Cardiac muscle cell (in vitro differentiated cells and primary cell): ENCODE measurements at regions not wholly inside any gene's neighbourhood (a gene's known extent, or its start where the extent isn't known, plus 50 kb on each side); places are given as distances from the start of the nearest gene placed in this dataset.

ENCODE experiments used
- DNase-seq, 2 donors: peaks; one replicate each; pipeline versions ENCODE4 v3.0.0 to v3.0.0-alpha.2; 2010 to 2017; ENCODE audit warnings: low read depth in 1 of 2, low spot score in 1 of 2
- H3K27ac ChIP-seq: fragments of 200-600 bp; sonication (generic); 2 replicates; pipeline ENCODE4 v1.5.1; 2016
- H3K27me3 ChIP-seq: fragments of 200-600 bp; sonication (generic); 2 replicates; pipeline ENCODE4 v1.6.0; 2016; ENCODE audit warnings: control low read depth
- H3K36me3 ChIP-seq: fragments of 200-600 bp; sonication (generic); 2 replicates; pipeline ENCODE4 v1.5.1; 2016; ENCODE audit warnings: control low read depth
- H3K4me1 ChIP-seq: fragments of 200-600 bp; sonication (generic); 2 replicates; pipeline ENCODE4 v1.8.1; 2017; ENCODE audit warnings: low read depth, mild to moderate bottlenecking, mixed run types
- H3K4me3 ChIP-seq: fragments of 200-600 bp; sonication (generic); 2 replicates; pipeline ENCODE4 v1.5.1; 2016; ENCODE audit warnings: mild to moderate bottlenecking
- H3K9me3 ChIP-seq: fragments of 200-600 bp; sonication (generic); 2 replicates; pipeline ENCODE4 v1.5.1; 2017; ENCODE audit warnings: low read depth, mild to moderate bottlenecking, control low read depth
- CTCF ChIP-seq: IDR thresholded peaks from 2 replicates; pipeline ENCODE4 v1.5.1; 2012; ENCODE audit warnings: low read depth, mild to moderate bottlenecking, low read length

GRCh38 chr17:73694491-73694890 is 50.2 kb upstream of the SDK2 start:
- Histone ChIP-seq H3K9me3 (no peaks in the 10 kb centered on the region), H3K4me1 (no peaks in the 10 kb centered on the region), H3K36me3 (no peaks in the 10 kb centered on the region), H3K4me3 (no peak overlapping the region), H3K27ac (no peak overlapping the region), H3K27me3 (peaks cover 13% of the 10 kb centered on the region)
- TF ChIP-seq CTCF: no peak
- DNase-seq: no peak

GRCh38 chr17:73695035-73695738 is 50.9 kb upstream of the SDK2 start:
- DNase-seq: no peak

GRCh38 chr17:73696251-73696650 is 52.0 kb upstream of the SDK2 start:
- no peaks in the 10 kb centered on the region for H3K9me3 ChIP-seq
- no peak overlapping the region for H3K27ac ChIP-seq
- H3K27me3 ChIP-seq: peaks cover 14% of the 10 kb centered on the region
- H3K4me1 ChIP-seq: no peaks in the 10 kb centered on the region
- no peak for DNase-seq
- TF ChIP-seq CTCF: no peak
- H3K36me3 ChIP-seq: no peaks in the 10 kb centered on the region
- H3K4me3 ChIP-seq: no peak overlapping the region

More at GRCh38 chr17:73695035-73695738, 50.9 kb upstream of the SDK2 start:
- H3K4me3 ChIP-seq: no peak overlapping the region
- no peaks in the 10 kb centered on the region for H3K4me1 ChIP-seq
- H3K27me3 ChIP-seq: peaks cover 14% of the 10 kb centered on the region
- no peaks in the 10 kb centered on the region for H3K9me3 ChIP-seq
- no peaks in the 10 kb centered on the region for H3K36me3 ChIP-seq
- H3K27ac ChIP-seq: no peak overlapping the region
- TF ChIP-seq CTCF: no peak

GRCh38 chr17:73697872-73698271 is 53.6 kb upstream of the SDK2 start:
- Histone ChIP-seq H3K36me3 (no peaks in the 10 kb centered on the region), H3K4me3 (no peak overlapping the region), H3K9me3 (no peaks in the 10 kb centered on the region), H3K4me1 (no peaks in the 10 kb centered on the region), H3K27ac (no peak overlapping the region), H3K27me3 (peaks cover 14% of the 10 kb centered on the region)
- no peak for TF ChIP-seq CTCF
- DNase-seq: no peak

GRCh38 chr17:73698966-73699365 is 54.7 kb upstream of the SDK2 start:
- Histone ChIP-seq H3K36me3 (no peaks in the 10 kb centered on the region), H3K27me3 (peaks cover 14% of the 10 kb centered on the region), H3K9me3 (no peaks in the 10 kb centered on the region), H3K4me1 (no peaks in the 10 kb centered on the region), H3K4me3 (no peak overlapping the region), H3K27ac (no peak overlapping the region)
- TF ChIP-seq CTCF: no peak
- no peak for DNase-seq

GRCh38 chr17:73701701-73702100 is 57.5 kb upstream of the SDK2 start:
- Histone ChIP-seq H3K36me3 (no peaks in the 10 kb centered on the region), H3K27ac (no peak overlapping the region), H3K4me1 (no peaks in the 10 kb centered on the region), H3K27me3 (peaks cover 14% of the 10 kb centered on the region), H3K9me3 (no peaks in the 10 kb centered on the region), H3K4me3 (no peak overlapping the region)
- no peak for DNase-seq
- no peak for TF ChIP-seq CTCF
